Activated CD4-positive, alpha-beta memory T cell treated with anti-CD3 and anti-CD28 coated beads for 36 hours (primary cell): ENCODE measurements at regions not wholly inside any gene's neighbourhood (a gene's known extent, or its start where the extent isn't known, plus 50 kb on each side); places are given as distances from the start of the nearest gene placed in this dataset.

ENCODE experiments used
- CTCF ChIA-PET: fragments of 350-600 bp; sonication (Branson Sonifier 250); formaldehyde crosslinking; loops from one replicate; lab custom pipeline; 2021; ENCODE audit warnings: antibody characterized with exemption, inconsistent platforms; lab: Charles Lee
- POLR2A ChIA-PET: fragments of 350-600 bp; sonication (Branson Sonifier 250); formaldehyde crosslinking; loops from one replicate; lab custom pipeline; 2021; ENCODE audit warnings: antibody characterized with exemption; lab: Charles Lee
- DNase-seq: peaks from one replicate; pipeline ENCODE4 v3.0.0-alpha.2; 2020
- H3K27ac Mint-ChIP-seq: one replicate; pipeline ENCODE4 v1.8.0; 2021; ENCODE audit warnings: mixed read lengths
- H3K27me3 Mint-ChIP-seq: one replicate; pipeline ENCODE4 v1.8.0; 2021; ENCODE audit warnings: mixed read lengths
- H3K36me3 Mint-ChIP-seq: one replicate; pipeline ENCODE4 v1.8.0; 2021; ENCODE audit warnings: mixed read lengths
- H3K4me1 Mint-ChIP-seq: one replicate; pipeline ENCODE4 v1.8.0; 2021; ENCODE audit warnings: low read depth, mixed read lengths
- H3K4me3 Mint-ChIP-seq: one replicate; pipeline ENCODE4 v1.8.0; 2021; ENCODE audit warnings: mild to moderate bottlenecking, mixed read lengths
- H3K9me3 Mint-ChIP-seq: one replicate; pipeline ENCODE4 v1.8.0; 2021; ENCODE audit warnings: mixed read lengths
- intact Hi-C: fragments of 100-400 bp; cut with micrococcal nuclease; formaldehyde crosslinking; loops from one replicate; pipeline ENCODE4 v1.15.1; 2023

DNA sequence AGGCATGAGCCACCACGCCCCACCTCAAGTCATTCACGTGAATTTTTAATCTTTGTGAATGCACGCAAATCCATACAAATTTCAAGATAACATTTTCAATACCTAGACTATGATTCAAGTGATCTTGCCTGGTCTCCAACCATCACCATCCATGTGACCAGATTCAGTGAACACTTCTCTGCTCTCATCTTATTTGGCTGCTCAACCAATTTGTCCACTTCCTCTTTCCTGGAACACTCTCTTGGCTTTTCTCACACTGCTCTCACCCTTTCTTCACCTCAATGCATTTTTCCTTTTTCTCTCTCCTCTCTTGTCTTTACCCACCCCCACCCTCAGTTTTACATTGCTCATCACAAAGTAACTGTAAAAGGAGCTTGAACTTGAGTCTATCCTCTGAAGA lies 354.7 kb upstream of the KIF2A start:
- Mint-ChIP-seq H3K4me1 (no peaks in the 10 kb centered on the region), H3K9me3 (no peaks in the 10 kb centered on the region), H3K27ac (no peak overlapping the region), H3K27me3 (no peaks in the 10 kb centered on the region), H3K36me3 (no peaks in the 10 kb centered on the region), H3K4me3 (no peak overlapping the region)
- ChIA-PET POLR2A (no interaction called here), CTCF (no interaction called here)
- no peak for DNase-seq
- intact Hi-C loops = no loop called here

DNA sequence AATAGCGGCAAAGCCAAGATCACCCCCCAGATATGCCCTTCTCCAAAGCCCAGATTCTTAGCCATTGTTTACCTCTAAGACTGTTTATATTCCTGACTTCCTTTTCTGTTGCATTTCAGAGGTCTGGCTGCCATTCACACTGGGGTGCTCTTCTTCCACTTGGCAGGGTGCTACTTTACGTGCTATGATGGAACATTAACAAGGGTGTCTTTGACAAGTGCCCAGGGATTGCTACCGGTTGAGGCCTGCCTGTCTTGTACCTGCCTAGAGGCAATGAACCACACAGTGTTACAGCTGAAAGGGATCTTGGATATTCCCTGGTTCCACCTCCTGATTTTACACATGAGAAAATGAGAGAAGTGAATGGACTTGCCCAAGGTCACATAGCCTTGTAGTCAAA lies 352.1 kb upstream of the KIF2A start:
- Mint-ChIP-seq H3K4me1 (no peaks in the 10 kb centered on the region), H3K4me3 (no peak overlapping the region), H3K9me3 (no peaks in the 10 kb centered on the region), H3K27ac (no peak overlapping the region), H3K36me3 (no peaks in the 10 kb centered on the region), H3K27me3 (no peaks in the 10 kb centered on the region)
- CTCF ChIA-PET = no interaction called here
- POLR2A ChIA-PET = no interaction called here
- DNase-seq = no peak
- intact Hi-C loops = no loop called here

DNA sequence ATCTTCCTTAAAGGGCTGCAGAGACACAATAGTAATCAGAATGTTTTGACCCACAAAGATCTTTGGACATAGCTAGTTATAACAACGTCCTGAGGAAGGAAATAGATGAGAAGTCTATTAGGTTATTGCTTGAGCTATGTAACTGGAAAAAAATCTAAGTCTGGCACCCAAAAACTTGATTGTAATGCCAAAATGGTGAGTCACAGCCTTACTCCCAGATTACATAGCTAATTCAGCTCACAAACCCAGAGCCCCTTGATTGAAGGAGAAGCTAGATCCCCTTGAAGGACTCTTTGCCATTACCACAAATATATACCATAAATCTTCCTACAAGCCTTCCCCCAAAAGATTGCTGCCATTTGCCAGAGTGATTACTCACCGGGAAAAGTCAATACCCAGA lies 341.8 kb upstream of the KIF2A start:
- no peaks in the 10 kb centered on the region for H3K9me3 Mint-ChIP-seq
- H3K27ac Mint-ChIP-seq = no peak overlapping the region
- no peak overlapping the region for H3K4me3 Mint-ChIP-seq
- no peak for DNase-seq
- intact Hi-C loops = no loop called here
- H3K36me3 Mint-ChIP-seq = no peaks in the 10 kb centered on the region
- ChIA-PET POLR2A (no interaction called here), CTCF (no interaction called here)
- no peaks in the 10 kb centered on the region for H3K4me1 Mint-ChIP-seq
- no peaks in the 10 kb centered on the region for H3K27me3 Mint-ChIP-seq

DNA sequence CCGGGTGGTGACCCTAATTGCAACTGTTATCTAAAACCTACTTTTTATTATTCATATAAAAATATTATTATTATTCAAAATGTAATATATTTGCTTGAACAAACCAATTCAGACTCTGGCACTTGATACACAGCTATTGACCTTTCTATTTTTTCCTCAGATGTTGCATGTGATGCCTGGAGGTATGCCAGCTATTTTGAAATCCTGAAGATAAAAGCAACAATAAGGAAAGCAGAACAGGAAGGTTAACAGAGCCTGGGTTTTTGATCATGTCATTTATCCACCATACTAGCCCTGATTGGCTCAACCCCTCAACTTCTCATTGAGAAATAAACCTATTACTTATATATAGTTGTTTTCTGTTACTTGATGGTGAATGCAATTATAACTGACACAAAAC lies 340.9 kb upstream of the KIF2A start:
- no peaks in the 10 kb centered on the region for H3K27me3 Mint-ChIP-seq
- no peaks in the 10 kb centered on the region for H3K36me3 Mint-ChIP-seq
- intact Hi-C loops = no loop called here

DNA sequence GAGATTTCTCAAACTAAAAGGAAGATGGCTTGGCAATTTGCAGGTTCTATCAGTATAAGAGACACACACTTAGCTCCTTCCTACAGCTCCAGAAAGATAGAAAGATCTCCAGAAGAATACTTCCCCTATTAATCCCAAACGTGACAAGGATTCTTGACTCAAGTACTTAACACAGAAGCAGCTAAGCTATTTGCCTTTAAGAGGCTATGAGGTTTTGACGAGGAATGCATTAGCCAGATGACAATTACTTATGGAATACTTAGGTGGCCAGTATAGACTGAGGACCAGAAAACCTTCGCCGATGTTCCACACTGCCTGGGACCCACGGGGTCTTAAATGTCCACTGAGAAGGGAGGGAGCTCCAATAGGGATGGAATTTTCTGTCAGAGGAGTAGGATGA lies 340.5 kb upstream of the KIF2A start:
- CTCF ChIA-PET = no interaction called here
- Mint-ChIP-seq H3K36me3 (no peaks in the 10 kb centered on the region), H3K27ac (no peak overlapping the region), H3K4me1 (no peaks in the 10 kb centered on the region), H3K27me3 (no peaks in the 10 kb centered on the region), H3K9me3 (no peaks in the 10 kb centered on the region), H3K4me3 (no peak overlapping the region)
- POLR2A ChIA-PET = no interaction called here
- DNase-seq = no peak
- intact Hi-C loops = no loop called here

More for the DNA sequence above, 340.9 kb upstream of the KIF2A start:
- H3K9me3 Mint-ChIP-seq = no peaks in the 10 kb centered on the region
- no peak for DNase-seq
- no peak overlapping the region for H3K4me3 Mint-ChIP-seq
- H3K27ac Mint-ChIP-seq = no peak overlapping the region
- H3K4me1 Mint-ChIP-seq = no peaks in the 10 kb centered on the region
- ChIA-PET POLR2A (no interaction called here), CTCF (no interaction called here)

DNA sequence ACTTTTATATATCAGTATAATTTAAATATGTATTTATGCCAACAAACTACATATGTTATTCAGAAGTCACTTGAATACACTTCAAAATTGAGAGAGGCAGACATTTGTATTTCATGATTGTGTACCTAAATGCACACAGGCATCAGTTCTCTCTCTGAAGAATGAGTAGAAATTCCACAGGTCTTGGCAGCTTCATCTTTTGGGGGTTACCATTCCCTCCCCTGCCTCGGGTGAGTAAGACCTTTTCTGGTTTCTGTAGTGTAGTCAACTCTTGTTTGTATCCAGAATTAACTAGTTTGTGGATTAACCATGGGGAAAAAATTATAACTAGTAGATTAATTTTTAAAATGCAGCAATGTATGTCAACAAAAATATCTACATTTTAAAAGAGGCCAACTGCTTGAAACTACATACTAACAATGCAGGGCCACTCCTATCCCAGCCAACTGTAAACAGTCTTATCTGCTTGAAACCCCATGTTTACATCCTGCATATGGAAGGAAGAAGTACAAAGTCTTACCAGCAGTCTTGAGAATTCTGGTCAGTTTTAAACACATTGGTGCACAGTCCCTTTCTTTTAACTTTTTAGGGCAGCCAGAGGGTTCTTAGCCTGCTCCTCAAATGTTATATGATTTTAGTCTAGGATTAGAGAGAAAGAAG lies 339.6 kb upstream of the KIF2A start:
- H3K27ac Mint-ChIP-seq = no peak overlapping the region
- POLR2A ChIA-PET = no interaction called here
- no peaks in the 10 kb centered on the region for H3K4me1 Mint-ChIP-seq
- H3K27me3 Mint-ChIP-seq = no peaks in the 10 kb centered on the region
- no peaks in the 10 kb centered on the region for H3K9me3 Mint-ChIP-seq
- intact Hi-C loops = no loop called here
- H3K4me3 Mint-ChIP-seq = no peak overlapping the region
- no peak for DNase-seq
- no peaks in the 10 kb centered on the region for H3K36me3 Mint-ChIP-seq
- CTCF ChIA-PET = no interaction called here

DNA sequence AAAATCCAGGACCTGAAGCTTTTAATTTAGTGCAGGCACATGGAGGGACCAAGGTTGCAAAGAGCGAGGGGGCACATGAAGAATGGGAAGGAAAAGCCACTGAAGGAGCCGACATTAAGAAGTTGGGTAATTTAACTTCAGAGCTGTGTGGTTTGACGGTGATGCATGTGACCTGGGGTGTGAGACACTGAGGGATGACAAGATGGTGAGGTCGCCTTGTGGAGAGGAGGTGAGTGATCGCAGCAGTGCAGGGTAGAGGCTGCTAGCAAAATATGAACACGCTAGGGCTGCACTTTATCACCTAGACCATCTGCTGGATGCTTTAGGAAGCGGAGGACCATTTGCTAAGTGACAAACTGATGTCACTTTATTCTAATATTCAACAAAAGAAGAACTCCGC lies 339.0 kb upstream of the KIF2A start:
- Mint-ChIP-seq H3K27me3 (no peaks in the 10 kb centered on the region), H3K4me3 (no peak overlapping the region), H3K4me1 (no peaks in the 10 kb centered on the region), H3K9me3 (no peaks in the 10 kb centered on the region), H3K36me3 (no peaks in the 10 kb centered on the region), H3K27ac (no peak overlapping the region)
- ChIA-PET CTCF (no interaction called here), POLR2A (no interaction called here)
- no peak for DNase-seq
- intact Hi-C loops = no loop called here

DNA sequence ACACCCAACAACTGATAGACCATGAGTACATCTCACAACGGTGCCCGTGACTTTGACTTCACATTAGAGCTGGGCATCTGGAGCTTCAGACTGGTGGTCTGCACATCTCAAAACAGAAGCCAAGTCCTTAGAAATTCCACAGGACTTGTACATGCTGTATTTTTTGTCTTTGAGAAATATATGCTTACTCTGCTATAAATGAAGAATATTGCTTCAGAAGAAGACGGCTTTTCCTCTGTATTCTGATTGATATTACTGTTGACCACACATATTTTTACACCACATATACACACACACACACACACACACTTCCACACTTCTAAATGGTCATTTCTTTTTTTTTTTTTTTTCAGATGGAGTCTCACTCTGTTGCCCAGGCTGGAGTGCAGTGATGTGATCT lies 338.3 kb upstream of the KIF2A start:
- Mint-ChIP-seq H3K27ac (no peak overlapping the region), H3K4me1 (no peaks in the 10 kb centered on the region), H3K4me3 (no peak overlapping the region), H3K27me3 (no peaks in the 10 kb centered on the region), H3K9me3 (no peaks in the 10 kb centered on the region), H3K36me3 (no peaks in the 10 kb centered on the region)
- intact Hi-C loops = no loop called here
- no peak for DNase-seq
- POLR2A ChIA-PET = no interaction called here
- CTCF ChIA-PET = no interaction called here

DNA sequence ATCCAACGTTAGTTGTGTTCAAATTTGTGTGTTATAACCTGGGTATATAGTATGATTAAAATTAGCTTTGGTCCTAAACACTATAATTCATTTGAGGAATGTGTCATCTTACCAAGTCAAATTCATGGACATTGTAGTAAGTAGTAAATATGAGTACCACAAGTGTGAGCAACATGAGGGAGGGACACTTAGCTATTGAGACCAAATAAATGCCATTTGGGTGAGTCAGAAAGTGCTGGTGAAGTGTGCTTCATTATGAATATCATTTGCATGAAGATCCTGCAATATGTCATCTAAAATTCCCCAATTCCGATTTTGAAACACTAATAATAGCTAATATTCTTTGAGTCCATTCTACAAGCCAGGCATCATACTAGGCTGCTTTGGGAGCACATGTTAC lies 336.7 kb upstream of the KIF2A start:
- H3K9me3 Mint-ChIP-seq = no peaks in the 10 kb centered on the region
- no peaks in the 10 kb centered on the region for H3K36me3 Mint-ChIP-seq
- intact Hi-C loops = no loop called here
- ChIA-PET CTCF (no interaction called here), POLR2A (no interaction called here)
- H3K27ac Mint-ChIP-seq = no peak overlapping the region
- H3K4me1 Mint-ChIP-seq = no peaks in the 10 kb centered on the region
- DNase-seq = no peak
- no peak overlapping the region for H3K4me3 Mint-ChIP-seq
- H3K27me3 Mint-ChIP-seq = no peaks in the 10 kb centered on the region

DNA sequence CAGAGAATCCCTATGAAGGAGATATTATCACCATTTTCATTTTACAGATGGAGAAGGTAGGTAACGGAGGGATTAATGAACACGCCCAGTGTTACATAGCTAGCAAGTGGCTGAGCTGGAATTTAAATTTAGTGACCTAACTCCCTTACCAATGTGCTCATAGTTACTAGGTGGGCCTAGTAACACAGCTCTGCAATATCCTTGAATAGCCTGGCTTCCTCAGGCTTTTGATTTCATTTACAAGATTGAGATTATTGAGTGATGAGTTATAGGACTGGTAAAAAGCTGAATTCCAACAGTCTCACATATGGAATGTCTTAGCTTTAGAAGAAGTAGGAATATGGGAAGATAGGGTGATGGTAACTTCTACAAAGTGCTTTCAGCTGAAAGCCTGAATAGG lies 336.3 kb upstream of the KIF2A start:
- CTCF ChIA-PET = no interaction called here
- Mint-ChIP-seq H3K4me1 (no peaks in the 10 kb centered on the region), H3K27ac (no peak overlapping the region), H3K27me3 (no peaks in the 10 kb centered on the region), H3K4me3 (no peak overlapping the region), H3K36me3 (no peaks in the 10 kb centered on the region), H3K9me3 (no peaks in the 10 kb centered on the region)
- intact Hi-C loops = no loop called here
- POLR2A ChIA-PET = no interaction called here
- no peak for DNase-seq

DNA sequence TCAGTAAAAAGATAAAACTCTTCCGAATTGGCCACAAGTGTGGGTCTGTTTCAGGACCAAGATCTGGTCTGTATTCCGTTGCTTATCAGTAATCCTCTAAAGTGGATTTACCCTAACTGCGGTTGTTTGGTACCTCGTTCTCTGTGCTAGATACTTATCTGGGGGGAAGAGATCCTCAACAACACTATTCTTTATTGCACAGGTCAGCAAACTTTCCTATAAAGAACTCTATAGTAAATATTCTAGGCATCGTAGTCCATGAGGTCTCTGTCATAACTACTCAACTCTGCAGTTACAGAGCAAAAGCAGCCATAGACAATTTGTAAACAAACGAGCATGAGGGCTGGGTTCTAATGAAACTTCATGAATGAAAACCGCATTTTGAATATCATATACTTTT lies 335.8 kb upstream of the KIF2A start:
- no peaks in the 10 kb centered on the region for H3K27me3 Mint-ChIP-seq
- no peaks in the 10 kb centered on the region for H3K36me3 Mint-ChIP-seq
- CTCF ChIA-PET = no interaction called here
- POLR2A ChIA-PET = no interaction called here
- intact Hi-C loops = no loop called here
- H3K9me3 Mint-ChIP-seq = no peaks in the 10 kb centered on the region
- H3K27ac Mint-ChIP-seq = no peak overlapping the region
- H3K4me3 Mint-ChIP-seq = no peak overlapping the region
- DNase-seq = no peak
- H3K4me1 Mint-ChIP-seq = no peaks in the 10 kb centered on the region

DNA sequence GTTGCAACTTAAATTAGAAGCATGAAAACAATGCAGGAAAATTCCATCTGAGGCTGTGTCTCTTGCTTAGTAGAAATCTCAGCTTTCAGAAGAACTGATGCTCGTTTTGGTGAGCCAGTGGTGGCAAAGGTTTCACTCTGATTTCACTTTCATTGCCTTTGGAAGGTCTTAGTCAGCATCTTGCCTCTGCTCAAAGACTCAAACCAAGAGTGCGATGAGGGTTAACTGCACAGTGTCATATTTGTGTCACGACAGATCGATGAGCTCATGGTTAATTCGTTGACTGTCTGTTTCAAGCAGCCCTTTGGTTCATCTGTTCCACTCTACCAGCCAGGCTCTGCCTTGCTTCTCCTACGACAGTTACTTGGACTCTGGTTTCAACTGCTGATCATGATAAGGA lies 331.3 kb upstream of the KIF2A start:
- H3K4me1 Mint-ChIP-seq = no peaks in the 10 kb centered on the region
- H3K27ac Mint-ChIP-seq = no peak overlapping the region
- peaks cover 2% of the 10 kb centered on the region for H3K9me3 Mint-ChIP-seq
- H3K27me3 Mint-ChIP-seq = no peaks in the 10 kb centered on the region
- no peaks in the 10 kb centered on the region for H3K36me3 Mint-ChIP-seq
- ChIA-PET POLR2A (no interaction called here), CTCF (no interaction called here)
- H3K4me3 Mint-ChIP-seq = no peak overlapping the region
- peak; percentile 40 for DNase-seq
- intact Hi-C loops = no loop called here

DNA sequence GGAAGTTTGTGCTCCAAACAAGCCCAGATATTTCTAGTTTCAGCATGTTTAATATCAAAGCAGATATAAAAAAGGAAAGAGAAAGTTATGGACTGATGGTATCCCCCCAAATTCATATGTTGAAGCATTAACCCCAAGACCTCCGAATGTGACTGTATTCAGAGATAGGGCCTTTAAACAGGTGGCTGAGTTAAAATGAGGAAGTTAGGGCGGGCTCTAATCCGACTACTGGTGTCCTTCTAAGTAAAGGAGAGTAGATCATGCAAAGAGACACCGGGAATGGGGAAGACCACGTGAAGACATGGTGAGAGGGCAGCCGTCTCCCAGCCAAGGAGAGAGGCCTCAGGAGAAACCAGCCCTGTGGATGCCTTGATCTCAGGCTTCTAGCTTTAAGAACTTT lies 324.1 kb upstream of the KIF2A start:
- CTCF ChIA-PET = no interaction called here

More for the DNA sequence above, 324.1 kb upstream of the KIF2A start:
- Mint-ChIP-seq H3K4me1 (no peaks in the 10 kb centered on the region), H3K27me3 (peaks cover 4% of the 10 kb centered on the region), H3K36me3 (no peaks in the 10 kb centered on the region), H3K27ac (no peak overlapping the region), H3K4me3 (no peak overlapping the region), H3K9me3 (peaks cover 2% of the 10 kb centered on the region)
- DNase-seq = no peak
- POLR2A ChIA-PET = no interaction called here
- intact Hi-C loops = no loop called here
